ENCODE measurements at regions not wholly inside any gene's neighbourhood (a gene's known extent, or its start where the extent isn't known, plus 50 kb on each side); places are given as distances from the start of the nearest gene placed in this dataset.
A peak's percentile ranks its signal among the peaks of the same experiment; 100 is the strongest.
"Not testable (repeated sequence)": the region's sequence is repeated elsewhere in the genome, so short reads cannot be mapped to it uniquely, and the experiment has no call there.

DNA sequence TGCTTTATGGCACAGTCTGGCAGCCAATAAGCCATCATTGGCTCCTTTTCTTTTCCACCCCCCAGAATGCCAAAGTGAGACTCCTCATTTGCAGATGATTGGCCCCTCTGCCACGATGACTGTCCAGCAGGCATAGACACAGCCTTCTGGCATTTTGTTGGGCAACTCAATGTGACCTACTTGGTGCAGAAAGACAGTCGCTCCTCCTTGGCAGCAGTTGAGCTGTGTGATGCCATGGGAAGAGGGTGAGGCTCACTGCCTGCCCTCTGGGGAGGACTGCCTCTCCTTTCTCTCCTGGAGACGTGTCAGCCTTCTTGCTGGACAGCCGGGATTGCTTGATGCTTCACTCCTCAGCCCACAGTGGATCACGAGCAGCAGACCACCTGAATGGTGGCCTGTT is 264.9 kb downstream of the C12orf75 start:
- no peak for DNase-seq

DNA sequence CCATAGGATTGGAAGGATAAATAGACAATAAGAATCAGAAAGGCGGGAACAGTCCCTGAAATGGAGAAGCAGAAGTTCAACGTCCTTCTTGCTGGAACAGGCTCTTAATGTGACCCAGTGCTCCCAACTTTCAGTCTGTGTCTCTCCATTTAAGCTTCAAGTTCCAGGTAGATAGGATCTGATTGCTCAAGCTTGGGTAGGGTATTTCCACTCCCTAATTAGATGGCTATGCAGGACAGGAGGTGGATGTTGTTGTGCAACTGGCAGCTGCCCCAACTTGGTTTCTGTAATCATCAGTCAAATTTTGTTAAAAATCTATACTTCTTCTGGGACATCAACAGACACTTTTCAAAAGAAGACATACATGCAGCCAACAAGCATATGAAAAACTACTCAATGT is 266.2 kb downstream of the C12orf75 start:
- no peak for DNase-seq

DNA sequence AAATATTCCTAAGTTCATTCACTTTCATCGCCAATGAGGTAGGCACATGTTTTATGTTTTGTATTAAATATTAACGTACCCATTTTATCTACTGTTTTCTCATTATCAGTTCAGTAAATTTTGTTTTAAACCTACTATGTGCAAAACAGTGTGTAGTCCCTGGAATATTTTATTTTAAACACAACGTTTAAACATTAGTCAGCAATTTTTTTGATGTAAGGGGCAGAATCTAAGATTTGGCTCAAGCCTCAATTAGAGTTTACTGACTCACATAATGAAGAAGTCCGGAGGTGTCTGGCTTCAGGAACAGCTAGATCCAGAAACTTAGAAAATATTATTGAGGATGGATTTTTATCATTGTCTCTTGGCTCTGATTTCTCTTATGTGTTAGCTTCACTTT is 267.5 kb downstream of the C12orf75 start:
- no peak for DNase-seq

DNA sequence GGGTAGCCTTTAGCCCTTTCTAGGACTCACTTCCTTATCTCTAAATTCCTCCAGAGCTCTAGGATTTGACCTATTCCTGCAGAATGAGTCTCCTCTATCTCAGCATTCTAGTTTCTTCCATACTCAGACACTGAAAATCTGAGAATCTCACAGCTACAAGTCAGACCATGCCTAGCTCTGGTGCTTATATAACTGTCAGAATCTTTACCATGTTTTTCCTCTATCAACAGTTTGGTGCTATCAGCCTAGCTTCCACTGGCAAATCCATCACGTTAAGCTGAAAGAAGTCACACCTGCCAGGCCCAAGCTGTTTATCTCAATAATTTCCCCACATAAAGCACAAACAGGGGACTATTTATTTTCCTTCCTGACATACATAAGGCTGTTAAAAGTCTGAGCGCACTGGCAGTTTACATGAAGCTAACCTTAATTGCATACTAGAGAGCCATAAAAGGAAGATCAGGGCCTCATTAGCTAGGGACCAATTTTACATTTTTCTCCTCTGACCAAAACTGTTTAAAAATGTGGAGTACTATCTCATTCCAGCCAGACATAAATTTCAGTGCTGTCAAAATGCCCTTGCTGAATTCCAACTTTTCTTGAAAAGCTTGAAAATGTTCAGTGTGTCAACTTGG is 270.5 kb downstream of the C12orf75 start:
- no peak for DNase-seq

DNA sequence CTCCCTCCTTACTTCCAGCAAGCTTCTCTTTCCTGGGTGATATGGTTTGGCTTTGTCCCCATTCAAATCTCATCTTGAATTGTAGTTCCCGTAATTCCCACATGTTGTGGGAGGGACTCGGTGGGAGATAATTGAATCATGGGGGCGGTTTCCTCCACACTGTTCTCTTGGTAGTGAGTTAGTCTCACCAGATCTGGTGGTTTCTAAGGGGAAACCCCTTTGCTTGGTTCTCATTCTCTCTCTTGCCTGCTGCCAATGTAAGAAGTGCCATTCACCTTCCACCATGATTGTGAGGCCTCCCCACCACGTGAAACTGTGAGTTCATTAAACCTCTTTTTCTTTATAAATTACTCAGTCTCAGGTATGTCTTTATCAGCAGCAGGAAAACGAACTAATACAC is 271.8 kb downstream of the C12orf75 start:
- not testable (repeated sequence) for DNase-seq

DNA sequence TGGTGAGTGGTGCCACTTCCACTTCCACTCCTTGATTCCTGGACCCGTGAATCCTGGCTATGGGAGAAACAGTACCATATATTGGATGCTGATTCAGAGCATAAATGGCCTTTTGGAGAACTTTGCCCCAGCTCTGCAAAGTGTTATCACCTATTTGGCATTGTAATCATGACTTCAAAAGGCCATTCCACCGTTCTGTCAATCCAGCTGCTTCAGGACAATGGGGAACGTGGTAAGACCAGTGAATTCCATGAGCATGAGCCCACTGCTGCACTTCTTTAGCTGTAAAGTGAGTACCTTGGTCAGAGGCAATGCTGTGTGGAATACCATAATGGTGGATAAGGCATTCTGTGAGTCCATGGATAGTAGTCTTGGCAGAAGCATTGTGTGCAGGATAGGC is 273.8 kb downstream of the C12orf75 start:
- not testable (repeated sequence) for DNase-seq

DNA sequence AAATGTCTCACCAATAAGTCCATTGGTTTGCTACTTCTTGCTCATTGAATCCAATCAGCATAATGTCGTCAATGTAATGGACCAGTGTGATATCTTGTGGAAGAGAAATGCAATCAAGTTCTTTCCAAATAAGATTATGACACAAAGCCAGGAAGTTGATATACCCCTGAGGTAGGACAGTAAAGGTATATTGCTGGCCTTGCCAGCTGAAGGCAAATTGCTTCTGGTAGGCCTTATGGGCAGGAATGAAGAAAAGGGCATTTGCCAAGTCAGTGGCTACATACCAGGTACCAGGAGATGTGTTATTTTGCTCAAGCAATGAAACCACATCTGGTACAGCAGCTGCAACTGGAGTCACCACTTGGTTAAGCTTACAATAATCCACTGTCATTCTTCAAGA is 276.1 kb downstream of the C12orf75 start:
- not testable (repeated sequence) for DNase-seq

DNA sequence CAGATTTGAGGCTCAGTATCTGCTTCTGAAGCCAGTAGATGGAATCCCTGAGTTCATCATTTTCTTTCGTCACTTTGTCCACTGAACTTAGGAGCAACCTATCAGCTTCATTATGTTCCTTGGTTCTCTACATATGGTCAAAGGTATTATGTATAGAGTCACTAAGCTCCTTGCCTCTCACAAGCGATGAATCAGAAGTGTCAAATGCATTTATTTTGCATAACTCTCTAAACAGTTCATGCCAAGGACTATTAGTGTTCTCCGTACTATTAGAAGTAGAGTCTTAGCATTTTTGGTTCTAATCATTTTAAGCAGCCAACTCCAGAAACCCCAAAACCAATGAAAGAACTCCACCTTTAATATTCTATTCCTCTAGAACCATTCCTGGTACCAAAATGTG is 278.5 kb downstream of the C12orf75 start:
- not testable (repeated sequence) for DNase-seq

DNA sequence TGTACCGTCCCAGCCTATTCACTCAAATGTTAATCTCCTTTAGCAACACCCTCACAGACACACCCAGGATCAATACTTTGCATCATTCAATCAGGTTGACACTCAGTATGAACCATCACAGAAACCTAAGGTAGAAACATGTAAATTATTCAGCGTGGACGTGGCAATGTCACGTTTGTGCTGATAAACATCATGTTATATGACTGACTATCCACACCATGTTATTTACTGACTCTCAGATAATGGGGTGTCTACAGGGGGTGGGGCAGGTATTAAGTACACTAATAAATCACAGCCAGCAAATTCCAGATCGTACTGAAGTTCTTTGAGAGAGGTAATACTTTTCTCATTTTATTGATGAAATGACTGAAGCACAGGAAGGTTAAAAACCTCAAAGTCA is 280.0 kb downstream of the C12orf75 start:
- DNase-seq = no peak

DNA sequence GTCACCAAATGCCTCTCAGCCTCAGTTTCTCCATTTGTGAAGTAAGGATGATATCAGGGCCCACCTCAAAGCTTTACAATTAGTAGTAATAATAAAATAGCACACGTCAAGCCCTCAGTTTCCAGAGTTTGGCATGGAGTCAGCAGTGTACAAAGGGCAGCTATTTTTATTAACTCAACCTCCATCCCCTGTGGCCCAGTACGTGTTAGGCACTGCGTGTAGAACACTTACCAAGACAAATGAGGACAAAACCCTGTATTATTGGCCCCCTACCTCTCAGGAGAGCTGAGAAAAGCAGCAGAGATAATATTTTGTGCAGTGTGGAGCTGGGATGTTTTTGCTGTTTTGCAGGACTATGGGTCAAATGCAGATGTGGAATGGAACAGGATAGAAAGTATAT is 280.8 kb downstream of the C12orf75 start:
- DNase-seq = no peak

DNA sequence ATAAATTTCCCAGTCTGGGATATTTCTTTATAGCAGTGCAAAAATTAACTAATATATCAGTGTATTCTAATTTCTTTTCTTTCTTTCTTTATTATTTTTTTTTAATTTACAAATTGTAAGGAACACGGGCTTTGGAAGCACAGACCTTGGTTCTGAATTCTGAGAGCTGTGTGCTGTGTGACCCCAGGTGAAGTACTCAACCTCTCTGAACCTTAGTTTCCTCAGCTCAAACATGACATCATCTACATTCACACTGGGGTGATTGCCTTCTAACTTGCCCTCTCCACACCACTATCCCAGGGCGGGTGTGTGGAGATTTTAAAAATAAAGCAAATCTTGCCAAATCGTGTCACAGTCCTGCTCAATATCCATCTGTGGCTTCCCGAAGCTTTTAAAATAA is 282.8 kb downstream of the C12orf75 start:
- DNase-seq = no peak

DNA sequence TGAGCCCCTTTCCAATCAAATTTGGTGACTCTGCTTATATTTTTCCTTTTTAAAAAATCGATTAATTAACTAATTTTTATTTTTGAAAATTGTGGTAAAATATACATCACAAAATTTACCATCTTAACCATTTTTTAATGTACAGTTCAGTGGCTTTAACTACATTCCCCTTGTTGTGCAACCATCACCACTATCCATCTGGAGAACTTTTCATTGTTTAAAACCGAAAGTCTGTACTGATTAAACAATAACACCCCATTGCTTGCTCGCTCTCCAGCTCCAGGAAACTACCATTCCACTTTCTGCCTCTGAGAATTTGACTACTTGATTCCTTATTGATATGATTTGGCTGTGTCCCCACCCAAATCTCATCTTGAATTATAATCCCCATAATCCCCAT is 283.4 kb downstream of the C12orf75 start:
- DNase-seq = no peak

DNA sequence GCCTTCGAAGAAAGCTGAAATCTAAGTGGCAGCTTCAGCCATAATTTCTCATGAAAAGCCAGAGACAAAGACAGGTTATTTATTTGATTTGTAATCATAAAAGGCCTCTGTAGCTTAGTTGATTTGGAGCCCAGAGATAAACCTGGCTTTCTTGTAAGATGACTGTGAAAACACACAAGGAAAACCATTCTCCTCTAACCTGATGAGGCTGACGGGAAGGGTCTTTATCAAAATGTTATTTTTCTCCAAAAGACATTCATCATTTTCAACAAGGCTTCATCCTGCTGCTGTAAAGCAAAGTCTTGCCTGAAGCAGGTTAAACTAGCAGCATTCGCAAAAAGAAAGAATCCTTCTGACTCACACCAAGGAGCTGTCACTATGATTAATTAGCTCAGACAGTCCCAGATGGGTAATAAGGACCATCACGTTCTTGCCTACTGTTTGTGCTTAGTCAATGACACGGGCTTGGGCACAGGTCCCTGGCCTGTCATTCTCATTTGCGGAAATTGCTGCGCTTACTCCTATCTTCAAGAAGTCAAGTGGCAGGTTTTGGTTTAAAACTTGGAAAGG is 286.6 kb downstream of the C12orf75 start:
- no peak for DNase-seq

DNA sequence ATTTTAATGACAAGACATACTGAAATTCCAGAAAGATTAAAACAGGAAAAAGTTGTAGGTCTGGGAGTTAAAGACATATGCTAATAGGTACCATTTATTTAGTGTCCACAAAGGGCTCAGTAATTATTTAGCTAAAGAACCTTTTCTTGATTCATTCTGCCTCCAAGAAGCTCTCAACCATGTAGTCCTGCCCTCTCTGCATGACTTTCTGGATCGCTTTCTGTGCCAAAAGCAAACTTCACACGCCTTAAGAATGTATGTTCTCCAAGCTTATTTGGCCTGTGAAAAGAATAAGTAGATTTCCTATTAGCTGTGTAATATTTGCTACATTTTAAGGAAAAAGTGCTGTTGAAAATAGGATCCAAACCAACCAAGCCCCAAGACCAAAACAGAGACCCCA is 291.7 kb downstream of the C12orf75 start:
- DNase-seq = no peak

DNA sequence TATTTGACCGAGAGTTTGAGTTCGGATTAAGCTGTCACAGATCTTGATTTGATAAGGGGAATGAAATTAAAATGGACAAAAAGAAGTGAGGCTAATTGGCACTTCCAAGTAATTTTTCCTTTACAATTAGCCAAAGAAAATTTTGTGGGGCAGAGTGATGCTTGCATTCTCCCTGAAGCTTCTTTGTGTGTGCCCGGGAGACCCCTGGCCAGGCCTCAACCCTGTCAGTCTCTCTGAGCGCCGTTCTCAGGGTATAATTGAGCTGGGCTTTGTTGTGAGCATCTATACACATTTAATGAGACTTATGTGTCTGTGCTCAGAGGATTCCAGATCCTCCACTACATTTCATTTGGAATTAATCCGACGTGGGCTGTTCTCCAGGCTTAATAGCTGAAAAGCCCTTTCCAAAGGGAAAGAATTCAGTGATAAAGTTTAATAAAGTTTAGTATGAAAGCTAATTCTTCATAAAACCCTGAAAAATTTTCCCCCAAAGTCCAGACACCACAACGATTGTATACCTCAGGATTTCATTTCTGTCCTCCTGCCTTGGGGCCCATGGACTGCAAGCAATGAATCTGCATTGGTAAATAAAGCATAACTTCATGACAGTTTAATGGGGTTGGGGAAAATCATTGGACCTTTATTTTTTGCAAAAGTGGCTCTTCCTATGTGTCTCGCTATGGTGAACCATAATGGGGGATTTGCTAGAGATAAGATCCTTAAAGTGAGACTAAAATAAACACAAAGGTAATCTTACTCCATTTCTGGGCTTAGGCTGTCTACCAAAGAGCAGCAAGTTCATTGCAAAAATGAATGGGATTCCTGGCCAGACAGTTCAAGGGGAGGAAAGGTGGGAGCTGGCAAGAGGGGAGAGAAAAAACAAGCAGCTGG is 292.6 kb downstream of the C12orf75 start:
- DNase-seq = peak; percentile 75

DNA sequence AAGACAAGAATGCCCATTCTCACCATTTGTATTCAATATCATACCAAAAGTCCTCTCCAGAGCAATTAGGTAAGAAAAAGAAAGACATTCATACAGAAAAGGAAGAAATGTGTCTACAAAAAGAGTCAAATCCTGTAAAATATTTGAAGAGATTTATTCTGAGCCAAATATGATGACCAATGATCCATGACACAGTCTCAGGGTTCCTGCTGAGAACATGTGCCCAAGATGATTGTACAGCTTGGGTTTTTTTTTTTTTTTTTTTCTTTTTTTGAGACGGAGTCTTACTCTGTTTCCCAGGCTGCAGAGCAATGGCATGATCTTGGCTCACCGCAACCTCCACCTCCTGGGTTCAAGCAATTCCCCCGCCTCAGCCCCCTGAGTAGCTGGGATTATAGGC is 296.2 kb downstream of the C12orf75 start:
- no peak for DNase-seq

DNA sequence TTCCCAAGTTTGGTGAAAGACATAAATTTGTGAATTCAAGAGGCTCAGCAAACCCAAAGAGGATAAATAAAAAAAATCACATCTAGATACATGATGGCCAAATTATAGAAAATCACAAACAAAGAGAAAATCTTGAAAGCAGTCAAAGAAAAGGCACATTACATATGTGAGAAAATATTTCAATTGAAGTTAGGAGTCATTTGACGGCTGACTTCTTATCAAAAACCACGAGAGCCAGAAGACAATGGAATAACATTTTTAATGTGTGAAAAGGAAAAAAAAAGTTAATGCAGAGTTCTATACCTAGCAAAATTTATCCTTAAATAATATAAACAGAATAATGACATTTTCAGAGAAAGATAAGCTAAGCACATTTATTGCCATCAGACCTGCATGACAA is 307.0 kb downstream of the C12orf75 start:
- no peak for DNase-seq

DNA sequence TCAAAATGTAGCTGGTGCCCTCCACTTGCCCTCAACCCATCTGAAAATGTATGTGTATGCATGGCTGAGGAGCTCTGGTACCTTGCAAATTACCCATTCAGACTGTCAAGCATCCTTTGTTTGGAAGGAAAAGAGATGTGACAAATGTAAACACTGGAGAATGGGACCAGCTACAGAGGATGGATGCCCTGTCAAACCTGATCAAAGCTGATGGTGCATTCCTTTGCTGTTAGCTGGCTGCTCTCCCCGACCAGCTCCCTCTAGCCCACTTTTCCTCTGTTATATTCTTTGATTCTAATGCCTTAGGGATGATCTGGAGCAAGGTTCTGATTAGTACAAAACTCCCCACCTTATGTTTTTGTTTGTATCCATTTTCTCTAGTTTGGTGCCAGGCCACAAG is 310.3 kb downstream of the C12orf75 start:
- peak; percentile 87 for DNase-seq

DNA sequence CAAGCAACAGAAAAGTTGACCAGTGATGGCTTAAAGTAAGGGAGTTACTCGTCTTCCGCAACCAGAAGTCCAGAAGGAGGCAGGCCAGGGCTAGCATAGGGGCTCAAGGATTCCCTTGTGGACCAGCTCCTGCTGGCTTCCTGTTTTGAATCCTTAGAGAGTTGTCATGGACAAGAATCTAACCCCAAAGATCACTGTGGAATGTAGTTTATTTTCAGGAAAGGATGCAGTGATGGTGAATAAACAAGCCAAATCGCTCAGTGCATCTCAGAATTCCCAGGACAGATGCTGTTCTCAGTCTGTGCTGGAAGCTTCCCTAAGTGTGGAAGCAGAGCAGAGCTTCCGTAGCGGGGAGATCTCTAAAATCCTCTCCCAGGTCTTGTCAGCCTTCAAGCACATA is 311.3 kb downstream of the C12orf75 start:
- peak; percentile 29 for DNase-seq

DNA sequence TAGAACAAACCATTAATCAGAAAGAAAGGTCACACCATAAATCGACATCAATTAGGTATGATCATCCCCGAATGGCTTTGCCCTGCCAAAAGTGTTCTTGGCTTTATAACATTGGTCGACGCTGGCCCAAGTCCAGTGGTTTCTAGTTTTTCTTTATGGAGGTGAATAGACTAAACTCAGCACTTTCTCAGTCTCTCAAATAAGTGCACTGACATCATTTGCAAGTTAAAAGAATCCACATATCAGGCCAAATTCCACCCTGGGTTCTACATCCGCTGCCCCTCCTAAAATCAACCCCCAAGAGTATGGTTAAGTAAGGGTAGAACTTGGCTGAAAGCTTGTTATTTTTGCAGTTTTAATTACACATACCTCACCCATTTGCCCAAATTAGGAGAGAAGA is 314.3 kb downstream of the C12orf75 start:
- DNase-seq = no peak

DNA sequence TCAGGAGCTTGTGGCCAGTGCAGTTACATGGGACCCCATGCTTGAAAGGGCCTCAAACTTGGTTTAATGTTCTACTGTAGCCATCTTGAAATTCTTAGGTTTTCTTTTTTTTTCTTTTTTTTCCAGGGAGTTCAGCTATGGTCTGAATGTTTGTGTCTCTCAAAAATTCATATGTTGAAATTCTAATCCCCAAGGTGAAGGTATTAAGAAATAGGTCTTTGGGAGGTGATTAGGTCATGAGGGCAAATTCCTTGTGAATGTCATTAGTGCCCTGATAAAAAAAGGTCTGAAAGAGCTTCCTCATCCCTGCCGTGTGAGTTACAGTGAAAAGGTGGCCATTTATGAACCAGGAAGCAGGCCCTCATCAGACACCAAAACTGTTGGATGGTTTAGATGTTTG is 324.1 kb downstream of the C12orf75 start:
- no peak for DNase-seq

DNA sequence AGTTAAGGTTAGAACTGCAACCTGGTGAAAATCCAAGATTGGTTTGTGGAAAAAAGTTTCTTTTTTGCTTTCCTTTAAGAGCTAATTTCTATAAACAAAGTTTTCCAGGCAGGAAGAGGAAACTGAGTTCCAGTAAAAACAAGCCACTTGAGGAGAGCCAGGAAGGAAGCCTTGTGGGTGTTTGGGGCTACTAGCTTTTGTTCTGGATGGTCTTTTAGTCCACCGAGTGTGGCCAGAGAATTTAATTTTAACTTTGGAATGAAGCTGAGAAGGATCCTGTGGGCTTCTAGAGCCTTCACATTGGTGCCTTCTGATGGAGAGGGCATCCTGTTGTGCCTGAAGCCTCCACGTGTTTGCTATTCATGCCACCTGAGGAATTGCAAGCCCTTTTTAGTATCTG is 327.9 kb downstream of the C12orf75 start:
- no peak for DNase-seq

DNA sequence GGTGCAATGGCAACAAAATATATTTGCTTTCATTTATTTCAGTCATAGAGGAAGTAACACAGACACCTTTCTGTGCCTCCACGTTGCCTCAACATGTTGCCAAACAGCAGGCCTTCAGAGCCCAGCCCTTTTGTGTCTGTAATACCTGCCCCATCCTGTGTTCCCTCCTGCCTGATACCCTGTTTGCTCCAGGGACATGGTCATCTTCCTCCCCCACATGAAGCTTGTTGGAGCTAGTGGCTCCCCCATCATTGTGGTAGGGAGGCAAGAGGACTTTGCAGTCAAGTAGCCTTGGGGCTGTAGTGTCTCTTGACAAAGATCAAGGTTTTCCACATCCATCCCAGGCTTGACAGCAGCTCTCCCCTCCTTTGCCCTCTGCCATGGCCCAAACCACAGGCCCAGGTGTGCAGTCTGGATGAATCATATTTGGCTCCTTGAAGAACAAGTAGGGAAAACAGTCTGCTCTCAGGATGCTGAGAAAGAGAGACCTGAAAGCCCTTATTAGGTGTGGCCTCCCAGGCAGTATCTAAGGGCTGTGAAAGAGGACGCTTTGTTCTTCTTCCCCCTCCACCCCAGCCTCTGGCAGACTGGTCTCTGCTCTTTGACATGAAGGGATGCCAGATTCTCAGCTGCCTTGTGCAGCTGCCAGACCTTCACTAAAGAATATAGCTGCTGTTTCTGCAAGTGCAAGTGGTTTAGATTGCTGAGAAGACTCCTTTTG is 329.0 kb downstream of the C12orf75 start:
- no peak for DNase-seq

DNA sequence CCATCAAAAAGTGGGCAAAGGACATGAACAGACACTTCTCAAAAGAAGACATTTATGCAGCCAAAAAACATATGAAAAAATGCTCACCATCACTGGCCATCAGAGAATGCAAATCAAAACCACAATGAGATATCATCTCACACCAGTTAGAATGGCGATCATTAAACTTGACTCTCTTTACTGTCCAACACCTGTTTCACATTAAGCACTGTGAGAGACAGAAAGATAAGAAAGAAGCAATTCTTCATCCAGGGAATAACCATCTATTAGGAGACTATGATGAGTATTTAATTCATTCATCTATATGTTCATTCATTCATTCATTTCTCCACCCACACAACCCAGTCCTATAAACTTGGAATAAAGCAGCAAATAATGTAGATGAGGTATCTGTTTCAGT is 334.3 kb downstream of the C12orf75 start:
- not testable (repeated sequence) for DNase-seq

Data from retina (tissue), 1 donor.